ENCODE measurements at regions not wholly inside any gene's neighbourhood (a gene's known extent, or its start where the extent isn't known, plus 50 kb on each side); places are given as distances from the start of the nearest gene placed in this dataset.
A peak's percentile ranks its signal among the peaks of the same experiment; 100 is the strongest.

- no peak overlapping the region for H3K27ac ChIP-seq (ENCODE audit: extremely low read depth, low read depth, low read length)
- no peak overlapping the region for H3K4me3 ChIP-seq (ENCODE audit: low read depth, low read length)
- H3K9me3 ChIP-seq (ENCODE audit: control insufficient read depth, insufficient read depth, low read depth, low read length): no peaks in the 10 kb centered on the region
- H3K4me1 ChIP-seq (ENCODE audit: control insufficient read depth, insufficient read depth, low read length): no peaks in the 10 kb centered on the region
- CTCF ChIA-PET: interaction anchor here (0.6 to 1.1 kb wide), 7 partner anchors 8 to 722 kb away, joined by 3 to 4 read pairs (median 3); no protein-coding TSS in a partner anchor
- no peak for TF ChIP-seq ZNF610 (tag by site-specific recombination; IDR thresholded peaks at IDR 0.05; ENCODE audit: borderline replicate concordance)
- no peak for TF ChIP-seq ZSCAN5A (tag by site-specific recombination; IDR thresholded peaks at IDR 0.05)
- no peak for TF ChIP-seq ZSCAN16 (tag by site-specific recombination; IDR thresholded peaks at IDR 0.05)
- no peak for TF ChIP-seq ZSCAN23 (tag by site-specific recombination; IDR thresholded peaks at IDR 0.05)
- TF ChIP-seq ZNF654 (tag by site-specific recombination; IDR thresholded peaks at IDR 0.05; ENCODE audit: low read depth): peak; percentile 50
- TF ChIP-seq ZNF169 (tag by site-specific recombination; IDR thresholded peaks at IDR 0.05): no peak
- TF ChIP-seq ZNF146 (tag by site-specific recombination; IDR thresholded peaks at IDR 0.05): no peak
- no peak for TF ChIP-seq ZBTB48 (tag by site-specific recombination; IDR thresholded peaks at IDR 0.05)
- no peak for TF ChIP-seq KLF7 (tag by site-specific recombination; IDR thresholded peaks at IDR 0.05; ENCODE audit: borderline replicate concordance)
- H3K36me3 ChIP-seq (ENCODE audit: control insufficient read depth in 2 of 2, insufficient read depth in 1 of 2, low read length in 2 of 2): no peaks in the 10 kb centered on the region
- POLR2A ChIA-PET: no interaction called here
These were observed 482.6 kb downstream of the NPIPA7 start for GRCh38 chr16:16861546-16861945.

- TF ChIP-seq BCL6B (tag by site-specific recombination; IDR thresholded peaks at IDR 0.05) (no peak), INSM2 (tag by site-specific recombination; IDR thresholded peaks at IDR 0.05) (no peak), KLF10 (tag by site-specific recombination; IDR thresholded peaks at IDR 0.05) (no peak), ZNF112 (tag by site-specific recombination; IDR thresholded peaks at IDR 0.05) (no peak), ZBTB17 (tag by site-specific recombination; IDR thresholded peaks at IDR 0.05) (no peak), ZNF776 (tag by site-specific recombination; IDR thresholded peaks at IDR 0.05; ENCODE audit: borderline replicate concordance) (no peak), GFI1B (tag by site-specific recombination; IDR thresholded peaks at IDR 0.05) (no peak), ZNF354C (tag by site-specific recombination; IDR thresholded peaks at IDR 0.05; ENCODE audit: borderline replicate concordance, low read depth) (no peak), SCRT2 (tag by site-specific recombination; IDR thresholded peaks at IDR 0.05) (no peak), HIC1 (tag by site-specific recombination; IDR thresholded peaks at IDR 0.05) (no peak), ZNF571 (tag by site-specific recombination; IDR thresholded peaks at IDR 0.05) (no peak), SCRT1 (tag by site-specific recombination; IDR thresholded peaks at IDR 0.05; ENCODE audit: borderline replicate concordance) (no peak), ZFP41 (tag by site-specific recombination; IDR thresholded peaks at IDR 0.05; ENCODE audit: borderline replicate concordance) (no peak), ZNF16 (tag by site-specific recombination; IDR thresholded peaks at IDR 0.05; ENCODE audit: low read depth) (no peak), HOXD13 (CRISPR knock-in tag; IDR thresholded peaks at IDR 0.05; ENCODE audit: borderline replicate concordance) (no peak), ZNF23 (tag by site-specific recombination; IDR thresholded peaks at IDR 0.05; ENCODE audit: borderline replicate concordance) (no peak), MZF1 (tag by site-specific recombination; IDR thresholded peaks at IDR 0.05; ENCODE audit: borderline replicate concordance) (no peak), ZNF398 (tag by site-specific recombination; IDR thresholded peaks at IDR 0.05) (no peak), ZNF223 (tag by site-specific recombination; IDR thresholded peaks at IDR 0.05) (no peak), ZNF626 (tag by site-specific recombination; IDR thresholded peaks at IDR 0.05) (no peak)
- POLR2A ChIA-PET: no interaction called here
- no peaks in the 10 kb centered on the region for H3K36me3 ChIP-seq (ENCODE audit: control insufficient read depth in 2 of 2, insufficient read depth in 1 of 2, low read length in 2 of 2)
- no peaks in the 10 kb centered on the region for H3K9me3 ChIP-seq (ENCODE audit: control insufficient read depth, insufficient read depth, low read depth, low read length)
- no peaks in the 10 kb centered on the region for H3K4me1 ChIP-seq (ENCODE audit: control insufficient read depth, insufficient read depth, low read length)
- H3K27ac ChIP-seq (ENCODE audit: extremely low read depth, low read depth, low read length): no peak overlapping the region
- CTCF ChIA-PET: interaction anchor here (0.6 kb wide), 3 partner anchors 9 to 75 kb away, joined by 3 to 4 read pairs (median 4); no protein-coding TSS in a partner anchor
- no peak overlapping the region for H3K4me3 ChIP-seq (ENCODE audit: low read depth, low read length)
These were observed 484.7 kb downstream of the NPIPA7 start for GRCh38 chr16:16863672-16864071.

Data from HEK293 (cell line).